ENCODE measurements at regions not wholly inside any gene's neighbourhood (a gene's known extent, or its start where the extent isn't known, plus 50 kb on each side); places are given as distances from the start of the nearest gene placed in this dataset.
"Not testable (repeated sequence)": the region's sequence is repeated elsewhere in the genome, so short reads cannot be mapped to it uniquely, and the experiment has no call there.

GRCh38 chr4:134518574-134519217 is 317.1 kb upstream of the PABPC4L start:
- no peak overlapping the region for H3K4ac ChIP-seq (ENCODE audit: low read depth, low read length)
- H3K4me3 ChIP-seq (ENCODE audit: low read length): no peak overlapping the region
- H3K27me3 ChIP-seq (ENCODE audit: insufficient read depth, low read length, poor library complexity): no peaks in the 10 kb centered on the region
- H2AK5ac ChIP-seq (ENCODE audit: low read length): no peak overlapping the region
- peak overlapping the region; percentile 88 for H2BK120ac ChIP-seq (ENCODE audit: low read depth, low read length)
- peak; percentile 10 for DNase-seq
- no peak overlapping the region for H3K23ac ChIP-seq (ENCODE audit: low read length)
- H3K36me3 ChIP-seq (ENCODE audit: control insufficient read depth, insufficient read depth, low read length): no peaks in the 10 kb centered on the region
- no peak overlapping the region for H3K27ac ChIP-seq (ENCODE audit: low read depth, low read length)
- no peak overlapping the region for H3K56ac ChIP-seq (ENCODE audit: low read length)
- no CpG with 5 or more reads among the region's 3 CpGs for WGBS (ENCODE audit: extremely low coverage, insufficient coverage, low lambda C conversion rate)
- no peak overlapping the region for H4K8ac ChIP-seq (ENCODE audit: low read depth, low read length)
- H3K18ac ChIP-seq (ENCODE audit: low read length): peak overlapping the region; percentile 39
- H2BK15ac ChIP-seq (replicated peaks; ENCODE audit: low read depth): no peak overlapping the region
- no peak overlapping the region for H4K5ac ChIP-seq (ENCODE audit: low read length)
- H3K9ac ChIP-seq (ENCODE audit: low read length): no peak overlapping the region
- no peaks in the 10 kb centered on the region for H3K4me1 ChIP-seq (ENCODE audit: control insufficient read depth, low read depth, low read length)
- no peaks in the 10 kb centered on the region for H3K79me2 ChIP-seq (ENCODE audit: control insufficient read depth, insufficient read depth, low read length)
- H2BK5ac ChIP-seq (ENCODE audit: low read length): no peak overlapping the region
- H3K4me2 ChIP-seq (ENCODE audit: low read length): no peak overlapping the region
- no peaks in the 10 kb centered on the region for H3K79me1 ChIP-seq (ENCODE audit: low read length)

- H3K4ac ChIP-seq (ENCODE audit: low read depth, low read length): no peak overlapping the region
- no peak overlapping the region for H4K8ac ChIP-seq (ENCODE audit: low read depth, low read length)
- H2BK5ac ChIP-seq (ENCODE audit: low read length): no peak overlapping the region
- H3K27me3 ChIP-seq (ENCODE audit: insufficient read depth, low read length, poor library complexity): no peaks in the 10 kb centered on the region
- no peaks in the 10 kb centered on the region for H3K79me2 ChIP-seq (ENCODE audit: control insufficient read depth, insufficient read depth, low read length)
- H4K5ac ChIP-seq (ENCODE audit: low read length): no peak overlapping the region
- WGBS (ENCODE audit: extremely low coverage, insufficient coverage, low lambda C conversion rate): no CpG with 5 or more reads among the region's 2 CpGs
- no peak overlapping the region for H2BK15ac ChIP-seq (replicated peaks; ENCODE audit: low read depth)
- H3K56ac ChIP-seq (ENCODE audit: low read length): no peak overlapping the region
- H3K79me1 ChIP-seq (ENCODE audit: low read length): no peaks in the 10 kb centered on the region
- H3K36me3 ChIP-seq (ENCODE audit: control insufficient read depth, insufficient read depth, low read length): no peaks in the 10 kb centered on the region
- no peak overlapping the region for H2BK120ac ChIP-seq (ENCODE audit: low read depth, low read length)
- H3K9ac ChIP-seq (ENCODE audit: low read length): no peak overlapping the region
- H3K23ac ChIP-seq (ENCODE audit: low read length): no peak overlapping the region
- H2AK5ac ChIP-seq (ENCODE audit: low read length): no peak overlapping the region
- no peak overlapping the region for H3K27ac ChIP-seq (ENCODE audit: low read depth, low read length)
- H3K4me1 ChIP-seq (ENCODE audit: control insufficient read depth, low read depth, low read length): no peaks in the 10 kb centered on the region
- H3K4me2 ChIP-seq (ENCODE audit: low read length): no peak overlapping the region
- no peak for DNase-seq
- H3K4me3 ChIP-seq (ENCODE audit: low read length): no peak overlapping the region
- H3K18ac ChIP-seq (ENCODE audit: low read length): no peak overlapping the region
Measured at GRCh38 chr4:134510544-134510943, 309.0 kb upstream of the PABPC4L start.

GRCh38 chr4:134505511-134505910 is 303.9 kb upstream of the PABPC4L start:
- Histone ChIP-seq H3K9ac (ENCODE audit: low read length) (no peak overlapping the region), H3K79me1 (ENCODE audit: low read length) (no peaks in the 10 kb centered on the region), H3K27ac (ENCODE audit: low read depth, low read length) (no peak overlapping the region), H2BK120ac (ENCODE audit: low read depth, low read length) (no peak overlapping the region), H2AK5ac (ENCODE audit: low read length) (no peak overlapping the region), H3K27me3 (ENCODE audit: insufficient read depth, low read length, poor library complexity) (no peaks in the 10 kb centered on the region), H3K79me2 (ENCODE audit: control insufficient read depth, insufficient read depth, low read length) (no peaks in the 10 kb centered on the region), H3K4ac (ENCODE audit: low read depth, low read length) (no peak overlapping the region), H3K4me2 (ENCODE audit: low read length) (no peak overlapping the region), H3K4me3 (ENCODE audit: low read length) (no peak overlapping the region), H4K8ac (ENCODE audit: low read depth, low read length) (no peak overlapping the region), H2BK15ac (replicated peaks; ENCODE audit: low read depth) (no peak overlapping the region), H3K36me3 (ENCODE audit: control insufficient read depth, insufficient read depth, low read length) (no peaks in the 10 kb centered on the region), H3K23ac (ENCODE audit: low read length) (no peak overlapping the region), H3K18ac (ENCODE audit: low read length) (no peak overlapping the region), H3K4me1 (ENCODE audit: control insufficient read depth, low read depth, low read length) (no peaks in the 10 kb centered on the region), H2BK5ac (ENCODE audit: low read length) (no peak overlapping the region), H4K5ac (ENCODE audit: low read length) (no peak overlapping the region), H3K56ac (ENCODE audit: low read length) (no peak overlapping the region)
- no peak for DNase-seq
- WGBS (ENCODE audit: extremely low coverage, insufficient coverage, low lambda C conversion rate): no CpG with 5 or more reads among the region's 1 CpG

GRCh38 chr4:134501973-134502643 is 300.5 kb upstream of the PABPC4L start:
- no peak overlapping the region for H3K4me3 ChIP-seq (ENCODE audit: low read length)
- no peaks in the 10 kb centered on the region for H3K27me3 ChIP-seq (ENCODE audit: insufficient read depth, low read length, poor library complexity)
- H3K27ac ChIP-seq (ENCODE audit: low read depth, low read length): no peak overlapping the region
- WGBS (ENCODE audit: extremely low coverage, insufficient coverage, low lambda C conversion rate): no CpG with 5 or more reads among the region's 16 CpGs
- no peak overlapping the region for H2AK5ac ChIP-seq (ENCODE audit: low read length)
- H3K79me2 ChIP-seq (ENCODE audit: control insufficient read depth, insufficient read depth, low read length): no peaks in the 10 kb centered on the region
- H4K8ac ChIP-seq (ENCODE audit: low read depth, low read length): no peak overlapping the region
- no peak overlapping the region for H3K56ac ChIP-seq (ENCODE audit: low read length)
- H3K79me1 ChIP-seq (ENCODE audit: low read length): no peaks in the 10 kb centered on the region
- no peak overlapping the region for H3K18ac ChIP-seq (ENCODE audit: low read length)
- H3K4me1 ChIP-seq (ENCODE audit: control insufficient read depth, low read depth, low read length): no peaks in the 10 kb centered on the region
- H4K5ac ChIP-seq (ENCODE audit: low read length): no peak overlapping the region
- no peak overlapping the region for H3K4ac ChIP-seq (ENCODE audit: low read depth, low read length)
- H3K23ac ChIP-seq (ENCODE audit: low read length): no peak overlapping the region
- no peak overlapping the region for H3K4me2 ChIP-seq (ENCODE audit: low read length)
- H3K36me3 ChIP-seq (ENCODE audit: control insufficient read depth, insufficient read depth, low read length): no peaks in the 10 kb centered on the region
- no peak overlapping the region for H2BK15ac ChIP-seq (replicated peaks; ENCODE audit: low read depth)
- H2BK120ac ChIP-seq (ENCODE audit: low read depth, low read length): no peak overlapping the region
- H3K9ac ChIP-seq (ENCODE audit: low read length): no peak overlapping the region
- no peak for DNase-seq
- H2BK5ac ChIP-seq (ENCODE audit: low read length): no peak overlapping the region

- H4K8ac ChIP-seq (ENCODE audit: low read depth, low read length); H3K27ac ChIP-seq (ENCODE audit: low read depth, low read length); H3K9ac ChIP-seq (ENCODE audit: low read length); H2BK15ac ChIP-seq (replicated peaks; ENCODE audit: low read depth); H3K4me3 ChIP-seq (ENCODE audit: low read length); H3K36me3 ChIP-seq (ENCODE audit: control insufficient read depth, insufficient read depth, low read length); H3K18ac ChIP-seq (ENCODE audit: low read length); H3K4ac ChIP-seq (ENCODE audit: low read depth, low read length); H2AK5ac ChIP-seq (ENCODE audit: low read length); H3K23ac ChIP-seq (ENCODE audit: low read length); H3K79me2 ChIP-seq (ENCODE audit: control insufficient read depth, insufficient read depth, low read length); H2BK5ac ChIP-seq (ENCODE audit: low read length); H3K4me1 ChIP-seq (ENCODE audit: control insufficient read depth, low read depth, low read length); H4K5ac ChIP-seq (ENCODE audit: low read length); H3K4me2 ChIP-seq (ENCODE audit: low read length); H3K27me3 ChIP-seq (ENCODE audit: insufficient read depth, low read length, poor library complexity); H2BK120ac ChIP-seq (ENCODE audit: low read depth, low read length); DNase-seq; H3K79me1 ChIP-seq (ENCODE audit: low read length); H3K56ac ChIP-seq (ENCODE audit: low read length): not testable (repeated sequence)
- no CpG with 5 or more reads among the region's 11 CpGs for WGBS (ENCODE audit: extremely low coverage, insufficient coverage, low lambda C conversion rate)
Measured at GRCh38 chr4:134501488-134501887, 299.9 kb upstream of the PABPC4L start.

GRCh38 chr4:134499074-134499473 is 297.5 kb upstream of the PABPC4L start:
- Histone ChIP-seq H3K23ac (ENCODE audit: low read length) (no peak overlapping the region), H3K79me2 (ENCODE audit: control insufficient read depth, insufficient read depth, low read length) (no peaks in the 10 kb centered on the region), H3K4me3 (ENCODE audit: low read length) (no peak overlapping the region), H3K4me1 (ENCODE audit: control insufficient read depth, low read depth, low read length) (no peaks in the 10 kb centered on the region), H3K18ac (ENCODE audit: low read length) (no peak overlapping the region), H2BK5ac (ENCODE audit: low read length) (no peak overlapping the region), H2BK15ac (replicated peaks; ENCODE audit: low read depth) (no peak overlapping the region), H3K27ac (ENCODE audit: low read depth, low read length) (no peak overlapping the region), H2BK120ac (ENCODE audit: low read depth, low read length) (no peak overlapping the region), H3K4me2 (ENCODE audit: low read length) (no peak overlapping the region), H2AK5ac (ENCODE audit: low read length) (no peak overlapping the region), H4K5ac (ENCODE audit: low read length) (no peak overlapping the region), H3K9ac (ENCODE audit: low read length) (no peak overlapping the region), H4K8ac (ENCODE audit: low read depth, low read length) (no peak overlapping the region), H3K56ac (ENCODE audit: low read length) (no peak overlapping the region), H3K27me3 (ENCODE audit: insufficient read depth, low read length, poor library complexity) (no peaks in the 10 kb centered on the region), H3K4ac (ENCODE audit: low read depth, low read length) (no peak overlapping the region), H3K79me1 (ENCODE audit: low read length) (no peaks in the 10 kb centered on the region), H3K36me3 (ENCODE audit: control insufficient read depth, insufficient read depth, low read length) (no peaks in the 10 kb centered on the region)
- no peak for DNase-seq
- no CpG with 5 or more reads among the region's 1 CpG for WGBS (ENCODE audit: extremely low coverage, insufficient coverage, low lambda C conversion rate)
